ENCODE measurements at regions not wholly inside any gene's neighbourhood (a gene's known extent, or its start where the extent isn't known, plus 50 kb on each side); places are given as distances from the start of the nearest gene placed in this dataset.

- DNase-seq, result no peak
- Mint-ChIP-seq H3K27me3 (ENCODE audit: unreplicated experiment) (no peaks in the 10 kb centered on the region), H3K9me3 (ENCODE audit: unreplicated experiment) (no peaks in the 10 kb centered on the region)
Observed at GRCh38 chr14:97393244-97393643, 596.1 kb downstream of the VRK1 start.

GRCh38 chr14:97395068-97395467 lies 597.9 kb downstream of the VRK1 start:
- no peaks in the 10 kb centered on the region for H3K4me1 Mint-ChIP-seq (ENCODE audit: low read depth, unreplicated experiment)

More at GRCh38 chr14:97393244-97393643, 596.1 kb downstream of the VRK1 start:
- H3K4me3 Mint-ChIP-seq (ENCODE audit: unreplicated experiment), result no peak overlapping the region
- H3K4me1 Mint-ChIP-seq (ENCODE audit: low read depth, unreplicated experiment), result no peaks in the 10 kb centered on the region
- TF ChIP-seq CTCF (IDR thresholded peaks at IDR 0.05; ENCODE audit: partially characterized antibody, unreplicated experiment), result no peak
- H3K36me3 Mint-ChIP-seq (ENCODE audit: unreplicated experiment), result no peaks in the 10 kb centered on the region
- no peak overlapping the region for H3K27ac Mint-ChIP-seq (ENCODE audit: unreplicated experiment)

GRCh38 chr14:97401714-97402113 lies 604.5 kb downstream of the VRK1 start:
- Mint-ChIP-seq H3K4me3 (ENCODE audit: unreplicated experiment) (no peak overlapping the region), H3K9me3 (ENCODE audit: unreplicated experiment) (peaks cover 4% of the 10 kb centered on the region), H3K27me3 (ENCODE audit: unreplicated experiment) (no peaks in the 10 kb centered on the region), H3K27ac (ENCODE audit: unreplicated experiment) (no peak overlapping the region), H3K36me3 (ENCODE audit: unreplicated experiment) (peaks cover 7% of the 10 kb centered on the region), H3K4me1 (ENCODE audit: low read depth, unreplicated experiment) (no peaks in the 10 kb centered on the region)
- no peak for TF ChIP-seq CTCF (IDR thresholded peaks at IDR 0.05; ENCODE audit: partially characterized antibody, unreplicated experiment)
- no peak for DNase-seq

More at GRCh38 chr14:97395068-97395467, 597.9 kb downstream of the VRK1 start:
- Mint-ChIP-seq H3K27ac (ENCODE audit: unreplicated experiment) (no peak overlapping the region), H3K36me3 (ENCODE audit: unreplicated experiment) (peaks cover 7% of the 10 kb centered on the region), H3K27me3 (ENCODE audit: unreplicated experiment) (no peaks in the 10 kb centered on the region), H3K4me3 (ENCODE audit: unreplicated experiment) (no peak overlapping the region), H3K9me3 (ENCODE audit: unreplicated experiment) (no peaks in the 10 kb centered on the region)
- TF ChIP-seq CTCF (IDR thresholded peaks at IDR 0.05; ENCODE audit: partially characterized antibody, unreplicated experiment), result no peak
- DNase-seq, result no peak

- no peaks in the 10 kb centered on the region for H3K27me3 Mint-ChIP-seq (ENCODE audit: unreplicated experiment)
- H3K4me3 Mint-ChIP-seq (ENCODE audit: unreplicated experiment), result no peak overlapping the region
- H3K4me1 Mint-ChIP-seq (ENCODE audit: low read depth, unreplicated experiment), result no peaks in the 10 kb centered on the region
- H3K9me3 Mint-ChIP-seq (ENCODE audit: unreplicated experiment), result peaks cover 4% of the 10 kb centered on the region
- peaks cover 7% of the 10 kb centered on the region for H3K36me3 Mint-ChIP-seq (ENCODE audit: unreplicated experiment)
- H3K27ac Mint-ChIP-seq (ENCODE audit: unreplicated experiment), result no peak overlapping the region
- DNase-seq, result no peak
- no peak for TF ChIP-seq CTCF (IDR thresholded peaks at IDR 0.05; ENCODE audit: partially characterized antibody, unreplicated experiment)
Observed at GRCh38 chr14:97402279-97402678, 605.1 kb downstream of the VRK1 start.

- DNase-seq, result no peak
- no peaks in the 10 kb centered on the region for H3K9me3 Mint-ChIP-seq (ENCODE audit: unreplicated experiment)
- H3K36me3 Mint-ChIP-seq (ENCODE audit: unreplicated experiment), result no peaks in the 10 kb centered on the region
- no peaks in the 10 kb centered on the region for H3K27me3 Mint-ChIP-seq (ENCODE audit: unreplicated experiment)
- no peak for TF ChIP-seq CTCF (IDR thresholded peaks at IDR 0.05; ENCODE audit: partially characterized antibody, unreplicated experiment)
- H3K4me1 Mint-ChIP-seq (ENCODE audit: low read depth, unreplicated experiment), result peaks cover 5% of the 10 kb centered on the region
- no peak overlapping the region for H3K27ac Mint-ChIP-seq (ENCODE audit: unreplicated experiment)
- H3K4me3 Mint-ChIP-seq (ENCODE audit: unreplicated experiment), result no peak overlapping the region
Observed at GRCh38 chr14:97407701-97408407, 610.7 kb downstream of the VRK1 start.
